RWPE2 (cell line): ENCODE measurements at regions not wholly inside any gene's neighbourhood (a gene's known extent, or its start where the extent isn't known, plus 50 kb on each side); places are given as distances from the start of the nearest gene placed in this dataset.

Experiments used
- ATAC-seq: fragments of 200-7000 bp; cut with Tn5 transposase; 3 replicates; pipeline ENCODE4 v1.9.1; 2021; ENCODE audit warnings: low read depth
- DNase-seq: peaks from one replicate; pipeline ENCODE4 v3.0.0-alpha.2; 2020; ENCODE audit warnings: low spot score
- H3K27ac ChIP-seq: fragments of 450-650 bp; 2 replicates; pipeline ENCODE4 v1.5.1; 2017; ENCODE audit warnings: mild to moderate bottlenecking; ENCODE audit not compliant: poor library complexity, severe bottlenecking
- H3K27me3 ChIP-seq: fragments of 250-450 bp; sonication (Bioruptor Pico); 2 replicates; pipeline ENCODE4 v1.5.1; 2021; ENCODE audit warnings: mild to moderate bottlenecking, moderate library complexity; ENCODE audit not compliant: insufficient read depth, poor library complexity, severe bottlenecking
- H3K36me3 ChIP-seq: fragments of 250-450 bp; sonication (Bioruptor Pico); 2 replicates; pipeline ENCODE4 v1.5.1; 2020; ENCODE audit warnings: low read depth, mild to moderate bottlenecking, moderate library complexity
- H3K4me1 ChIP-seq: fragments of 250-450 bp; sonication (Bioruptor Pico); 2 replicates; pipeline ENCODE4 v1.5.1; 2021; ENCODE audit warnings: mild to moderate bottlenecking, moderate library complexity; ENCODE audit not compliant: insufficient read depth, poor library complexity, severe bottlenecking
- H3K4me3 ChIP-seq: fragments of 250-450 bp; sonication (Bioruptor Pico); 2 replicates; pipeline ENCODE4 v1.5.1; 2021; ENCODE audit warnings: mild to moderate bottlenecking, moderate library complexity; ENCODE audit not compliant: severe bottlenecking
- H3K9me3 ChIP-seq: fragments of 250-450 bp; sonication (Bioruptor Pico); 2 replicates; pipeline ENCODE4 v1.5.1; 2021; ENCODE audit warnings: mild to moderate bottlenecking, moderate library complexity; ENCODE audit not compliant: severe bottlenecking
- TF ChIP-seq, protein P1 (sequence below): fragments of 450-650 bp; IDR thresholded peaks from one replicate; pipeline ENCODE4 v1.5.1; 2017; ENCODE audit warnings: mild to moderate bottlenecking, moderate library complexity; ENCODE audit not compliant: poor library complexity, severe bottlenecking

DNA sequence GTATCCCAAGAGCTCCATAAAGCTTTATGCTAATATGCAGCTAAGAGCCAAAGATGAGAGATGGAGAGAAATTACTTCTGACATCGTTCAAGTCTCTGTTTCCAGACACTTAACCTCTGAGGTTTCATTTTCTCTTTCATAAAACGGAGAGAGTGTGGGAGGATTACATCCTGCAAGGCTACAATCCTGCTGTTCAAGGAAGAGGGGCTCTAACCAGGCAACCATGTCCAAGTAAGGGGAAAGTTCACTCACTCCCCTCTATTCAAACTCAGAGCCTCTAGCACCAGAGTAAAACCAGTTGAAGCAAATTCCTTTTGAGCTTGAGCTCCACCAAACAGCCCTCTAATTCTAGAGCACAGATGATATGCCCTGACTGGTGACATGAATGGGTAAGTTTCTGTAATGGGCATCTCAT, 397.4 kb downstream of the NPIPA8 start:
- no peaks in the 10 kb centered on the region for H3K27me3 ChIP-seq
- TF ChIP-seq, protein P1, sequence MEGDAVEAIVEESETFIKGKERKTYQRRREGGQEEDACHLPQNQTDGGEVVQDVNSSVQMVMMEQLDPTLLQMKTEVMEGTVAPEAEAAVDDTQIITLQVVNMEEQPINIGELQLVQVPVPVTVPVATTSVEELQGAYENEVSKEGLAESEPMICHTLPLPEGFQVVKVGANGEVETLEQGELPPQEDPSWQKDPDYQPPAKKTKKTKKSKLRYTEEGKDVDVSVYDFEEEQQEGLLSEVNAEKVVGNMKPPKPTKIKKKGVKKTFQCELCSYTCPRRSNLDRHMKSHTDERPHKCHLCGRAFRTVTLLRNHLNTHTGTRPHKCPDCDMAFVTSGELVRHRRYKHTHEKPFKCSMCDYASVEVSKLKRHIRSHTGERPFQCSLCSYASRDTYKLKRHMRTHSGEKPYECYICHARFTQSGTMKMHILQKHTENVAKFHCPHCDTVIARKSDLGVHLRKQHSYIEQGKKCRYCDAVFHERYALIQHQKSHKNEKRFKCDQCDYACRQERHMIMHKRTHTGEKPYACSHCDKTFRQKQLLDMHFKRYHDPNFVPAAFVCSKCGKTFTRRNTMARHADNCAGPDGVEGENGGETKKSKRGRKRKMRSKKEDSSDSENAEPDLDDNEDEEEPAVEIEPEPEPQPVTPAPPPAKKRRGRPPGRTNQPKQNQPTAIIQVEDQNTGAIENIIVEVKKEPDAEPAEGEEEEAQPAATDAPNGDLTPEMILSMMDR: no peak
- H3K36me3 ChIP-seq: no peaks in the 10 kb centered on the region
- ATAC-seq (no peak), DNase-seq (no peak)
- H3K27ac ChIP-seq: no peak overlapping the region
- no peaks in the 10 kb centered on the region for H3K4me1 ChIP-seq
- H3K4me3 ChIP-seq: no peak overlapping the region
- no peaks in the 10 kb centered on the region for H3K9me3 ChIP-seq

DNA sequence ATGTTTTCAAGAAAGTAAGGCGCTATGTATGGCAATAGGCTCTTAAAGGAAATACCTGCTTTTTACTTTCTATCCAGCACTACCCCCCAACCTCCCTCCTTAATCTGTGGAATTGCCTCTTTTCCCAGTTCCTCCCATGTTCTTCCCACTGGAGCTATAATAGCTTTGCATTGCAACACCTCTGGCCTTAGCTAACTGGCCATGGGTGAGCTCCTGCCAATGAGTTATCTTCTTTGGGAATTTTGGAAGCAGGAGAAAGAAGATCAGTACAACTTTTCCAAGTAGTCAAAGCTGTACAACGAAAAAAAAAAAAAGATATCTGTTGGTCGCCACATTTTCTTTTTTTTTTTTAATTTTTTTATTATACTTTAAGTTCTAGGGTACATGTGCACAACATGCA, 398.0 kb downstream of the NPIPA8 start:
- ATAC-seq: no peak

DNA sequence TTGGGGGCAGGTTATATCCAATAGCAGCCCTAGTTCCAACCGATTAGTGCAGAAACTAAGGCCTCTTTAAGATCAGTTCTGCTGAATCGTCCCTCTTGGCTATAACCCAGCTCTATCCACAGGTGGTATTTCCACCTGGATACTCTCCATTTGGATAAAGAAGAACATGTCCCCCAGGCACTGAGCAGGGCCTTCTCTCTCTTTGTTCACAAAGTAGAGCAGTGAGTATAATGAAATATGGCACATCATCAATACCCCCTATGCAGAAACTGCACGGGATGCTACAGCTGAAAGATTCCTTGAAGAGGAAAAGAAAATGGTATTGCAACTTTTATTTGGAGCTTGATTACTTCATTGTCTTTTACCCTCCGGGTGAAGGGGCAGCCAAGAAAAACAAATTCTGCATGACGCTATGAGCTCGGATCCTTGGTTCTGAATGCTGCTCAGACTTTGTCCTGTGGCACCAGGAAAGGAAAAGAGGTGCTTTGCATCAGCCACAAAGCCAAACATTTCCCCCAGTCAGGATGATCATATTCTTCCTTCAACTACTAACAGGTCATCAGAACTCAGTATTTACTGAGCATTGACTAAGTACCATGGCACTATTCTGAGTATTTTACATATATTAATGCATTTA, 399.7 kb downstream of the NPIPA8 start:
- H3K9me3 ChIP-seq: no peaks in the 10 kb centered on the region
- no peaks in the 10 kb centered on the region for H3K27me3 ChIP-seq
- TF ChIP-seq, protein P1: no peak
- H3K27ac ChIP-seq: no peak overlapping the region
- no peak for ATAC-seq
- no peak for DNase-seq
- no peaks in the 10 kb centered on the region for H3K4me1 ChIP-seq
- no peak overlapping the region for H3K4me3 ChIP-seq
- H3K36me3 ChIP-seq: no peaks in the 10 kb centered on the region

More for the DNA sequence above, 398.0 kb downstream of the NPIPA8 start:
- DNase-seq: no peak
- H3K27ac ChIP-seq: no peak overlapping the region
- no peaks in the 10 kb centered on the region for H3K4me1 ChIP-seq
- H3K27me3 ChIP-seq: no peaks in the 10 kb centered on the region
- no peak overlapping the region for H3K4me3 ChIP-seq
- TF ChIP-seq, protein P1: no peak
- no peaks in the 10 kb centered on the region for H3K36me3 ChIP-seq
- H3K9me3 ChIP-seq: no peaks in the 10 kb centered on the region

DNA sequence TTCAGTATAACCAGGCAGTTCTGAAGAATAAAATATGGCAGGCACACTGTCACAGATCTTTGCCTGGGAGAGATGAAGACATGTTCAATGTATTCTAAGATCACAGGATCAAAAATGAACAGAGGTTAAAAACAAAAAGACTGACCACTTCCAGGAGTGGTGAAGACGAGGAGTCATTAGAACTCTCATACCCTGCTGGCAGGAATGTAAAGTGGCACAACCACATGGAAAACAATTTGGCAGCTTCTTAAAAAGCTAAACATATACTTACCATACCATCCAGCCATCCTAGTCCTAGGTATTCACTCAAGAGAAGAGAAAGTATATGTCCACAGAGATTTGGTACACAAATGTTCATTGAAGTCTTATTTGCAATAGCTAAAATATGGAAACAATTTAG, 406.3 kb downstream of the NPIPA8 start:
- Histone ChIP-seq H3K36me3 (no peaks in the 10 kb centered on the region), H3K27ac (no peak overlapping the region), H3K4me3 (no peak overlapping the region), H3K27me3 (peaks cover 3% of the 10 kb centered on the region), H3K4me1 (no peaks in the 10 kb centered on the region), H3K9me3 (no peaks in the 10 kb centered on the region)
- no peak for ATAC-seq
- no peak for DNase-seq
- TF ChIP-seq, protein P1: no peak

DNA sequence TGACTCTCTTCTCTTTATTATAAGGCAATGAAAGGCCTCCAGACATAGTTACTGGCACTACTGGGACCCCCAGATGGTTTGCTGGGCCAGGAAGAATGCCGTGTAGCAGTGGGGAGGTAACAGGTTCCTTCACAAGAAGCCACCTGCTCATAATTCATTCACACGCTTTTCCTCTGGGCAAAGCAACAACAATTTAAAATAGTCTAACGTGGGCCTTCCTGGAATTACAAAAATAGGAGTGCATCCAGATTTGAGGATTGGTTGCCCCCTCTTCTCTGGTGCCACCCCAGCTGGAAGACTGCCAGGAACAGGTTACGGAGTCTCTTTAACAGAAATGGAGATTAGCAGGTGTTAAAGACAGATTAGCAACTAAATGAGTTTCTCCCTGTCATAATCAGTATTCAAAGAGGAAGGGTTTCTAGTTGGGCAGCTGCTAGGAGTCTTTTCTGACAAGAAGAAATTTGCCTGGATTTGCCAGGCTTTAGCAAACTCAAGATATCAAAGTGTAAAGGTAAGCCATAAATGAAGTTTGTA, 409.6 kb downstream of the NPIPA8 start:
- H3K9me3 ChIP-seq: no peaks in the 10 kb centered on the region
- no peak overlapping the region for H3K4me3 ChIP-seq
- no peak overlapping the region for H3K27ac ChIP-seq
- H3K36me3 ChIP-seq: no peaks in the 10 kb centered on the region
- H3K27me3 ChIP-seq: peaks cover 10% of the 10 kb centered on the region
- TF ChIP-seq, protein P1: no peak
- DNase-seq: no peak
- no peak for ATAC-seq
- H3K4me1 ChIP-seq: no peaks in the 10 kb centered on the region
